Activated CD8-positive, alpha-beta T cell treated with anti-CD3 and anti-CD28 coated beads for 36 hours (primary cell): ENCODE measurements at regions not wholly inside any gene's neighbourhood (a gene's known extent, or its start where the extent isn't known, plus 50 kb on each side); places are given as distances from the start of the nearest gene placed in this dataset.
A peak's percentile ranks its signal among the peaks of the same experiment; 100 is the strongest.

Source experiments
- ATAC-seq: fragments of 200-7000 bp; cut with Tn5 transposase; one replicate; pipeline ENCODE4 v1.10.0; 2021; ENCODE audit warnings: mild to moderate bottlenecking, moderate library complexity
- CTCF ChIA-PET: fragments of 350-600 bp; sonication (Branson Sonifier 250); formaldehyde crosslinking; loops from one replicate; lab custom pipeline; 2021; ENCODE audit warnings: antibody characterized with exemption; lab: Charles Lee
- POLR2A ChIA-PET: fragments of 350-600 bp; sonication (Branson Sonifier 250); formaldehyde crosslinking; loops from one replicate; lab custom pipeline; 2021; ENCODE audit warnings: antibody characterized with exemption; lab: Charles Lee
- DNase-seq: peaks from one replicate; pipeline ENCODE4 v3.0.0-alpha.2; 2020
- H3K27ac Mint-ChIP-seq: one replicate; pipeline ENCODE4 v1.8.0; 2021; ENCODE audit warnings: mild to moderate bottlenecking, mixed read lengths
- H3K27me3 Mint-ChIP-seq: one replicate; pipeline ENCODE4 v1.8.0; 2021; ENCODE audit warnings: mixed read lengths
- H3K36me3 Mint-ChIP-seq: one replicate; pipeline ENCODE4 v1.8.0; 2021; ENCODE audit warnings: low read depth, mixed read lengths
- H3K4me1 Mint-ChIP-seq: one replicate; pipeline ENCODE4 v1.8.0; 2021; ENCODE audit warnings: low read depth, mixed read lengths
- H3K4me3 Mint-ChIP-seq: one replicate; pipeline ENCODE4 v1.8.0; 2021; ENCODE audit warnings: mild to moderate bottlenecking, moderate library complexity, mixed read lengths
- H3K9me3 Mint-ChIP-seq: one replicate; pipeline ENCODE4 v1.8.0; 2021; ENCODE audit warnings: mixed read lengths
- CTCF ChIP-seq: fragments of 200-600 bp; IDR thresholded peaks from one replicate; pipeline ENCODE4 v1.8.0; 2022; ENCODE audit warnings: antibody characterized with exemption, mild to moderate bottlenecking
- intact Hi-C: fragments of 100-400 bp; cut with micrococcal nuclease; formaldehyde crosslinking; loops from one replicate; pipeline ENCODE4 v1.10.0; 2022

DNA sequence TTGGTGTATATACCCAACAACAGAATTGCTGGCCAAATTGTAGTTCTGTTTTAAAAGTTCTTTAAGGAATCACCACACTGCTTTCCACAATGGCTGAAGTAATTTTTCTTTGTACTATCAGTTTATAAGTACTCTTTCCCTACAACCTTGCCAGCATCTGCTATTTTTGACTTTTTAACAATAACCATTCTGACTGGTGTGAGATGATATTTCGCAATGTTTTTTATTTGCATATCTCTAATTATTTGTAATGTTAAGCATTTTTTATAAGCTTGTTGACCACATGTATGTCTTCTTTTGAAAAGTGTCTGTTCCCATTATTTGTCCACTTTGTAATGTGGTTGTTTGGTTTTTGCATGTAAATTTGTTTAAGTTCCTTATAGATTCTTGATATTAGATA is 509.9 kb upstream of the POU3F4 start:
- H3K27ac Mint-ChIP-seq, result no peak overlapping the region
- TF ChIP-seq CTCF, result no peak
- H3K36me3 Mint-ChIP-seq, result no peaks in the 10 kb centered on the region
- no peak for DNase-seq
- no peaks in the 10 kb centered on the region for H3K9me3 Mint-ChIP-seq
- CTCF ChIA-PET, result no interaction called here
- H3K4me3 Mint-ChIP-seq, result no peak overlapping the region
- no peaks in the 10 kb centered on the region for H3K4me1 Mint-ChIP-seq
- intact Hi-C loops, result no loop called here
- no peaks in the 10 kb centered on the region for H3K27me3 Mint-ChIP-seq
- no peak for ATAC-seq
- POLR2A ChIA-PET, result no interaction called here

GRCh38 chrX:83004012-83004411 is 504.1 kb upstream of the POU3F4 start:
- ChIA-PET CTCF (no interaction called here), POLR2A (no interaction called here)
- Mint-ChIP-seq H3K4me1 (no peaks in the 10 kb centered on the region), H3K27ac (no peak overlapping the region), H3K4me3 (no peak overlapping the region), H3K27me3 (no peaks in the 10 kb centered on the region), H3K9me3 (no peaks in the 10 kb centered on the region), H3K36me3 (no peaks in the 10 kb centered on the region)
- DNase-seq (no peak), ATAC-seq (no peak)
- TF ChIP-seq CTCF, result no peak
- intact Hi-C loops, result no loop called here

- H3K4me1 Mint-ChIP-seq, result no peaks in the 10 kb centered on the region
- H3K36me3 Mint-ChIP-seq, result no peaks in the 10 kb centered on the region
- intact Hi-C loops, result no loop called here
- TF ChIP-seq CTCF, result peak; percentile 38
- no peak overlapping the region for H3K27ac Mint-ChIP-seq
- CTCF ChIA-PET, result no interaction called here
- H3K9me3 Mint-ChIP-seq, result no peaks in the 10 kb centered on the region
- H3K4me3 Mint-ChIP-seq, result no peak overlapping the region
- DNase-seq, result no peak
- no peak for ATAC-seq
- POLR2A ChIA-PET, result no interaction called here
- no peaks in the 10 kb centered on the region for H3K27me3 Mint-ChIP-seq
Measured at GRCh38 chrX:83008415-83008814, 499.7 kb upstream of the POU3F4 start.

- no peak for TF ChIP-seq CTCF
- Mint-ChIP-seq H3K4me1 (no peaks in the 10 kb centered on the region), H3K27me3 (no peaks in the 10 kb centered on the region), H3K27ac (no peak overlapping the region), H3K4me3 (no peak overlapping the region), H3K36me3 (no peaks in the 10 kb centered on the region), H3K9me3 (no peaks in the 10 kb centered on the region)
- intact Hi-C loops, result no loop called here
- DNase-seq (no peak), ATAC-seq (no peak)
- ChIA-PET POLR2A (no interaction called here), CTCF (no interaction called here)
Measured at GRCh38 chrX:83019258-83019657, 488.8 kb upstream of the POU3F4 start.

DNA sequence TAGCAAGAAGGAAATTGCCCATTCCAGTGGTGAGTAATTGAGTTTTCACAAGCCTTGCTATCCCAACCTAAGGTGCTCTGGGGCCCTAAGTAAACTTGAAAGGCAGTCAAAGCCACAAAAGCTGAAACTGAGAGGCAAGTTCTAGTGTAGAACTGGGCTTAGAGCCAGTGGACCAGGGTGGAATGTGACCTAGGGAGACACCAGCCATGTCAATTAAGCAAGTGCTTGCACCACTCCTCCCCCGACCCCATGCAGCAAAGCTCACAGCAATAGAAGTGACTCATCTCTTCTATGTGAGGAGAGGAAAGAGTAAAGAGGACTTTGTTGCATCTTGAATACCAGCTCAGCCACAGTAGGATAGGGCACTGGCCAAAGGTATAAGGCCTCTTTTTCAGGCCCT is 486.1 kb upstream of the POU3F4 start:
- no peak for TF ChIP-seq CTCF
- H3K27ac Mint-ChIP-seq, result no peak overlapping the region

More for the DNA sequence above, 486.1 kb upstream of the POU3F4 start:
- intact Hi-C loops, result no loop called here
- Mint-ChIP-seq H3K27me3 (no peaks in the 10 kb centered on the region), H3K4me1 (no peaks in the 10 kb centered on the region), H3K9me3 (peaks cover 2% of the 10 kb centered on the region), H3K36me3 (no peaks in the 10 kb centered on the region), H3K4me3 (no peak overlapping the region)
- ChIA-PET CTCF (no interaction called here), POLR2A (no interaction called here)
- DNase-seq, result no peak
- ATAC-seq, result no peak
